ENCODE measurements at regions not wholly inside any gene's neighbourhood (a gene's known extent, or its start where the extent isn't known, plus 50 kb on each side); places are given as distances from the start of the nearest gene placed in this dataset.

- TF ChIP-seq POLR2A (IDR thresholded peaks at IDR 0.05) (no peak), CTCF (IDR thresholded peaks at IDR 0.05) (no peak)
- Histone ChIP-seq H3K4me1 (no peaks in the 10 kb centered on the region), H3K9me3 (no peaks in the 10 kb centered on the region), H3K27me3 (no peaks in the 10 kb centered on the region), H3K27ac (no peak overlapping the region), H3K4me3 (no peak overlapping the region), H3K36me3 (no peaks in the 10 kb centered on the region)
- DNase-seq, result no peak
- intact Hi-C loops (cut with DNase I), result no loop called here
These were observed 82.6 kb upstream of the RAP2B start for GRCh38 chr3:153079386-153079785.

- no peaks in the 10 kb centered on the region for H3K4me1 ChIP-seq
- no peak overlapping the region for H3K27ac ChIP-seq
- intact Hi-C loops (cut with DNase I), result no loop called here
- TF ChIP-seq POLR2A (IDR thresholded peaks at IDR 0.05), result no peak
- DNase-seq, result no peak
- no peak overlapping the region for H3K4me3 ChIP-seq
- WGBS, 2 donors, result 54 to 75% methylated on average over 3 of the region's 3 CpGs
- H3K9me3 ChIP-seq, result no peaks in the 10 kb centered on the region
- no peaks in the 10 kb centered on the region for H3K36me3 ChIP-seq
- H3K27me3 ChIP-seq, result no peaks in the 10 kb centered on the region
These were observed 81.2 kb upstream of the RAP2B start for GRCh38 chr3:153080778-153081240.

- H3K36me3 ChIP-seq, result no peaks in the 10 kb centered on the region
- no peaks in the 10 kb centered on the region for H3K4me1 ChIP-seq
- WGBS, 2 donors, result 85 to 89% methylated on average over 3 of the region's 3 CpGs
- no peak overlapping the region for H3K27ac ChIP-seq
- no peaks in the 10 kb centered on the region for H3K27me3 ChIP-seq
- TF ChIP-seq POLR2A (IDR thresholded peaks at IDR 0.05) (no peak), CTCF (IDR thresholded peaks at IDR 0.05) (no peak)
- intact Hi-C loops (cut with DNase I), result no loop called here
- H3K9me3 ChIP-seq, result no peaks in the 10 kb centered on the region
- no peak overlapping the region for H3K4me3 ChIP-seq
- no peak for DNase-seq
These were observed 77.6 kb upstream of the RAP2B start for GRCh38 chr3:153084431-153084830.

GRCh38 chr3:153087595-153088566 lies 74.1 kb upstream of the RAP2B start:
- 67 to 73% methylated on average over 7 of the region's 7 CpGs for WGBS, 2 donors
- no peaks in the 10 kb centered on the region for H3K36me3 ChIP-seq
- H3K27ac ChIP-seq, result no peak overlapping the region
- H3K4me3 ChIP-seq, result no peak overlapping the region
- intact Hi-C loops (cut with DNase I), result no loop called here
- H3K9me3 ChIP-seq, result no peaks in the 10 kb centered on the region
- no peak for DNase-seq
- TF ChIP-seq CTCF (IDR thresholded peaks at IDR 0.05) (no peak), POLR2A (IDR thresholded peaks at IDR 0.05) (no peak)
- H3K4me1 ChIP-seq, result no peaks in the 10 kb centered on the region
- H3K27me3 ChIP-seq, result no peaks in the 10 kb centered on the region

GRCh38 chr3:153089620-153090019 lies 72.4 kb upstream of the RAP2B start:
- TF ChIP-seq CTCF (IDR thresholded peaks at IDR 0.05), result no peak
- no peak for TF ChIP-seq POLR2A (IDR thresholded peaks at IDR 0.05)

More at GRCh38 chr3:153089620-153090019, 72.4 kb upstream of the RAP2B start:
- intact Hi-C loops (cut with DNase I), result no loop called here
- no peak for DNase-seq
- no peaks in the 10 kb centered on the region for H3K4me1 ChIP-seq
- no peaks in the 10 kb centered on the region for H3K36me3 ChIP-seq
- H3K27ac ChIP-seq, result no peak overlapping the region
- WGBS, 2 donors, result 76 to 88% methylated on average over 2 of the region's 2 CpGs
- H3K9me3 ChIP-seq, result no peaks in the 10 kb centered on the region
- no peaks in the 10 kb centered on the region for H3K27me3 ChIP-seq
- no peak overlapping the region for H3K4me3 ChIP-seq
